ENCODE measurements at regions not wholly inside any gene's neighbourhood (a gene's known extent, or its start where the extent isn't known, plus 50 kb on each side); places are given as distances from the start of the nearest gene placed in this dataset.

GRCh38 chr16:87027056-87027616, 290.1 kb downstream of the C16orf95 start:
- Histone ChIP-seq H3K9me3 (no peaks in the 10 kb centered on the region), H3K4me2 (no peak overlapping the region), H3K4me3 (no peak overlapping the region), H3K4me1 (no peaks in the 10 kb centered on the region), H3K27ac (no peak overlapping the region)
- WGBS (ENCODE audit: missing lambda C conversion rate), result 50% methylated on average over 16 of the region's 16 CpGs
- TF ChIP-seq JUN (IDR thresholded peaks at IDR 0.05) (no peak), USF2 (IDR thresholded peaks at IDR 0.05) (no peak), POLR2A (IDR thresholded peaks at IDR 0.05; ENCODE audit: low read length) (no peak), FOXS1 (CRISPR knock-in tag; IDR thresholded peaks at IDR 0.05) (no peak), GATA3 (IDR thresholded peaks at IDR 0.05; ENCODE audit: borderline replicate concordance) (no peak)
- FAIRE-seq (no peak), ATAC-seq (no peak), DNase-seq (ENCODE audit: low read depth in 1 of 2, low spot score in 1 of 2) (no peak)
- POLR2A ChIA-PET, result no interaction called here
- CTCF ChIA-PET, result interaction anchor here (1.0 to 2.2 kb wide), 4 partner anchors 9 to 463 kb away, joined by 3 to 7 read pairs (median 6); no protein-coding TSS in a partner anchor

GRCh38 chr16:87028481-87029320, 288.5 kb downstream of the C16orf95 start:
- TF ChIP-seq BHLHE40 (IDR thresholded peaks at IDR 0.05; ENCODE audit: low read depth, low read length), result no peak
- no peak for TF ChIP-seq RAD21 (conservative IDR thresholded peaks at IDR 0.05 in 1 of 2, IDR thresholded peaks at IDR 0.05 in 1 of 2)
- no peak for TF ChIP-seq MYC (IDR thresholded peaks at IDR 0.05; ENCODE audit: borderline replicate concordance, low read length)
- TF ChIP-seq MAFK (IDR thresholded peaks at IDR 0.05; ENCODE audit: partially characterized antibody), result no peak
- TF ChIP-seq EHMT2 (IDR thresholded peaks at IDR 0.05; ENCODE audit: low read depth), result no peak
- TF ChIP-seq ESRRA (IDR thresholded peaks at IDR 0.05; ENCODE audit: borderline replicate concordance, low read length), result no peak
- no peak for TF ChIP-seq ZC3H11A (IDR thresholded peaks at IDR 0.05)
- TF ChIP-seq CHD4 (IDR thresholded peaks at IDR 0.05; ENCODE audit: borderline replicate concordance), result no peak
- TF ChIP-seq EP300 (IDR thresholded peaks at IDR 0.05), result no peak
- ChIA-PET POLR2A (no interaction called here), CTCF (interaction anchor here (0.7 to 1.7 kb wide), 7 partner anchors 11 to 464 kb away, joined by 3 to 7 read pairs (median 4); no protein-coding TSS in a partner anchor)
- Histone ChIP-seq H3K9me3 (no peaks in the 10 kb centered on the region), H3K4me2 (no peak overlapping the region), H3K4me1 (no peaks in the 10 kb centered on the region), H3K27ac (no peak overlapping the region), H3K4me3 (no peak overlapping the region)
- no peak for DNase-seq (ENCODE audit: low read depth in 1 of 2, low spot score in 1 of 2)
- no peak for FAIRE-seq
- no peak for ATAC-seq
- WGBS (ENCODE audit: missing lambda C conversion rate), result 47% methylated on average over 14 of the region's 14 CpGs

GRCh38 chr16:87032554-87032953, 284.6 kb downstream of the C16orf95 start:
- no peak for FAIRE-seq
- ChIA-PET POLR2A (no interaction called here), CTCF (interaction anchor here (1.0 kb wide), 1 partner anchor 30 kb away, joined by 4 read pairs; no protein-coding TSS in a partner anchor)
- H3K4me1 ChIP-seq, result no peaks in the 10 kb centered on the region
- WGBS (ENCODE audit: missing lambda C conversion rate), result 31% methylated on average over 8 of the region's 8 CpGs
- no peak overlapping the region for H3K27ac ChIP-seq
- ATAC-seq, result no peak
- no peak overlapping the region for H3K4me2 ChIP-seq
- H3K9me3 ChIP-seq, result no peaks in the 10 kb centered on the region
- no peak for DNase-seq (ENCODE audit: low read depth in 1 of 2, low spot score in 1 of 2)
- no peak overlapping the region for H3K4me3 ChIP-seq
- TF ChIP-seq KDM1A (IDR thresholded peaks at IDR 0.05; ENCODE audit: low read depth) (no peak), PHF8 (IDR thresholded peaks at IDR 0.05; ENCODE audit: borderline replicate concordance, low read depth) (no peak), ZNF302 (CRISPR knock-in tag; IDR thresholded peaks at IDR 0.05) (no peak), ZFP36 (IDR thresholded peaks at IDR 0.05; ENCODE audit: borderline replicate concordance, partially characterized antibody) (no peak), GATA3 (IDR thresholded peaks at IDR 0.05; ENCODE audit: borderline replicate concordance) (no peak), ZC3H11A (IDR thresholded peaks at IDR 0.05) (no peak), HOXB13 (CRISPR knock-in tag; IDR thresholded peaks at IDR 0.05; ENCODE audit: low read depth) (no peak), KDM5A (IDR thresholded peaks at IDR 0.05) (no peak), HMGXB4 (CRISPR knock-in tag; IDR thresholded peaks at IDR 0.05; ENCODE audit: borderline replicate concordance) (no peak), POLR2AphosphoS2 (conservative IDR thresholded peaks at IDR 0.05; ENCODE audit: low read length) (no peak), ZSCAN20 (CRISPR knock-in tag; IDR thresholded peaks at IDR 0.05) (no peak), TP53 (CRISPR knock-in tag; IDR thresholded peaks at IDR 0.05) (no peak), EHF (CRISPR knock-in tag; IDR thresholded peaks at IDR 0.05) (no peak), REST (IDR thresholded peaks at IDR 0.05) (no peak), MAZ (IDR thresholded peaks at IDR 0.05; ENCODE audit: borderline replicate concordance, low read depth, low read length) (no peak), RCOR1 (IDR thresholded peaks at IDR 0.05; ENCODE audit: low read depth, low read length) (no peak), HDAC2 (IDR thresholded peaks at IDR 0.05) (no peak)

Data from A549 (cell line).